Motor neuron (in vitro differentiated cells): ENCODE measurements at regions not wholly inside any gene's neighbourhood (a gene's known extent, or its start where the extent isn't known, plus 50 kb on each side); places are given as distances from the start of the nearest gene placed in this dataset.
A peak's percentile ranks its signal among the peaks of the same experiment; 100 is the strongest.

Experiments
- ATAC-seq, 8 experiments: fragments of 200-7000 bp; cut with Tn5 transposase; replicated peaks in 6 of 8; 2 replicates each; pipeline ENCODE4 v1.8.0; 2021; ENCODE audit warnings: mild to moderate bottlenecking in 8 of 8, moderate library complexity in 8 of 8
- H3K27ac ChIP-seq, 2 donors: fragments of 250-450 bp; sonication (Bioruptor Pico); 2 replicates each; pipeline ENCODE4 v1.9.0; 2021; ENCODE audit warnings: antibody characterized with exemption in 2 of 2, mild to moderate bottlenecking in 2 of 2, moderate library complexity in 1 of 2
- H3K4me1 ChIP-seq, 2 donors: fragments of 250-450 bp; sonication (Bioruptor Pico); replicated peaks in 1 of 2; 2 replicates each; pipeline ENCODE4 v1.6.1; 2021; ENCODE audit warnings: antibody characterized with exemption in 2 of 2, mild to moderate bottlenecking in 2 of 2, moderate library complexity in 1 of 2
- H3K4me3 ChIP-seq, 5 donors: fragments of 250-450 bp; sonication (Bioruptor Pico); 2 replicates each; pipeline ENCODE4 v1.9.0; 2021; ENCODE audit warnings: antibody characterized with exemption in 5 of 5, mild to moderate bottlenecking in 5 of 5, moderate library complexity in 4 of 5
- WGBS, 10 experiments: fragments of 450-650 bp; shearing (Covaris generic); methylation state at CpG; one replicate each; pipeline ENCODE4 v1.0.0; 2022; 5-methylcytosine and 5-hydroxymethylcytosine counted together
- in situ Hi-C, 9 experiments: fragments of 400-800 bp; cut with MboI; loops; one replicate each; pipeline ENCODE4 v1.15.0; 2021; ENCODE audit warnings: low sequenced_read_pairs in 9 of 9, low pct_unique_long_range_greater_than_20kb in 2 of 9; ENCODE audit not compliant: unreplicated experiment in 9 of 9

DNA sequence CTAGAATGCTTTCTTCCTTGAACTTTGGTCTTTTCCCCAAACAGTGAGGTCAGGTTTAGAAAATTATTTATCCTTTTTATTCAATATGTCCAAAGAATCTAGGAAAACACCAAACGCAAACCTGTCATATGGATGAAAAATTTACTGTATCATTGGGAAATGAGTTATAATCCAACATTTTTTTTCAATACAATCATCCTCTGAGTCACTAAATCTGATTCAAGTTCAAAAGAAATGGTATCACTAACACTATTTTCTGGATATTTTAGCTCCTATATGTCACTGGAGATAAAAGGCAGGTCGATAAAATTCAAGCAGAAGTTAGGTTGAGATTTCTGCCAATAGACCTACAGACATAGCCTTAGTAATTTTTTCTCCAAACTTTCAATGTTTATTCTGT, 591.6 kb upstream of the AGTR1 start:
- H3K4me3 ChIP-seq: no peak overlapping the region
- no peak for ATAC-seq
- H3K27ac ChIP-seq: no peak overlapping the region
- H3K4me1 ChIP-seq: no peaks in the 10 kb centered on the region
- WGBS, 10 experiments: 50 to 100% (median 97%) methylated on average over 1 to 2 of the region's 2 CpGs
- in situ Hi-C loops: no loop called here

DNA sequence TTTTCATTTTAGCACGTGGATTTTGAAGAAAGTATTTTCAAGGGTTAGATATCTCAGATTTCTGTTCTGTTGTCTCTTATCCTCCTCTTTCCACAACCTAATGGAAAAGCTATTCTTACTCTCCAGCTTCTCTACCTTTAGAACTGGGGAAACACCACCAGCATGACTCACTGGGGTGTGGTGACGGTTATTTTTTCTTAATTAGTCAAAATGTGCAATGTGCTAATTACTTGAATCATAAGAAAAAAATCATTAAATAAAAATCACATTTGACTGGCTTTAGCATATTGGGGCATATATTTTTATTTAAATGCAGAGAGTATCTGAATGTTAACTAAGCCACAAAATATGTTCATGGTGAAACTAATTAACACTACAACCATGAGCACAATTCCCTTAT, 570.7 kb upstream of the AGTR1 start:
- H3K4me1 ChIP-seq: no peaks in the 10 kb centered on the region
- WGBS, 10 experiments: 0 to 100% (median 46%) methylated on average over 1 to 2 of the region's 2 CpGs; no CpG with 5 or more reads in 2 of the 10 experiments
- ATAC-seq: peak in 3 of 8 experiments; percentile 25 to 81 (median 57)
- in situ Hi-C loops: no loop called here
- H3K27ac ChIP-seq: no peak overlapping the region
- no peak overlapping the region for H3K4me3 ChIP-seq

DNA sequence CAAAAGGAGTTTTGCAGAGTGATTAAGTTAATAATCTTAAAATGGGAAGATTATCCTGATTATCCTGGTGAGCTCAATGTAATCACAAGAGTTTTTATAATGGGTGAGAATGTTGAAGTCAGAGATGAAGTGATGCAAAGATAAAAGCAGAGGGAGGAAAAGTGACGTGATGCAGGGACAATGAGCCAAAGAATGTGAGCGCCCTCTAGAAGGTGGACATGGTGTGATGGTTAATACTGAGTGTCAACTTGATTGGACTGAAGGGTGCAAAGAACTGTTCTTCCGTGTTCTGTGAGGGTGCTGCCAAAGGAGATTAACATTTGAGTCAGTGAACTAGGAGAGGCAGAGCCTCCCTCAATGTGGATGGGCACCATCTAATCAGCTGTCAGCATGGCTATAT, 569.6 kb upstream of the AGTR1 start:
- ATAC-seq: no peak
- WGBS, 10 experiments: 49 to 100% (median 81%) methylated on average over 1 to 3 of the region's 3 CpGs
- Histone ChIP-seq H3K27ac (no peak overlapping the region), H3K4me3 (no peak overlapping the region), H3K4me1 (no peaks in the 10 kb centered on the region)
- in situ Hi-C loops: no loop called here

DNA sequence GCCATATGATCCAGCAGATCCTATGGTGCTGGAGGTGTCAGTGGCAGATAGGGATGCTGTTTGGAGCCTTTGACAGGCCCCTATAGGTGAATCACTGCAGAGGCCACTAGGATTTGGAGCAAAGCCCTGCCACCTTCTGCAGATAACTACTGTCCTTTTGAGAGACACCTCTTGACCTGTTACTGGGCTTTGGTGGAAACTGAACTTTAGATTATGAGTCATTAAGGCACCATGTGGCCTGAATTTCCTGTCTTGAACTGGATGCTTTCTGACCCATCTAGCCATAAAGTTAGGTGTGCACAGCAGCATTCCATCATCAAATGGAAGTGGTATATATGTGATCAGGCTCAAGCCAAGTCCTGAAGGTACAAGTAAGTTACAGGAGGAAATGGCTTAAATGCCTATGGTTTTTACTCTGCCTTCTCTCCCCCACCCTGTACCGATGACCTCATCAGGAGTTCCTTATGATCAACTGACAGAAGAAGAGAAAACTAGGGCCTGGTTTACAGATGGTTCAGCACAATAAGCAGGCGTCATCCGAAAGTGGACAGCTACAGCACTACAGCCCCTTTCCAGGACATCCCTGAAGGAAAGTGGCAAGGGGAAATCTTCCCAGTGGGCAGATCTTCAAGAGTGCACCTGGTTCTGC, 565.6 kb upstream of the AGTR1 start:
- no peak overlapping the region for H3K27ac ChIP-seq
- H3K4me1 ChIP-seq: no peaks in the 10 kb centered on the region
- in situ Hi-C loops: no loop called here
- no peak overlapping the region for H3K4me3 ChIP-seq
- WGBS, 10 experiments: 43 to 100% (median 87%) methylated on average over 1 to 3 of the region's 3 CpGs; no CpG with 5 or more reads in 5 of the 10 experiments
- peak in 1 of 8 experiments; percentile 51 for ATAC-seq

DNA sequence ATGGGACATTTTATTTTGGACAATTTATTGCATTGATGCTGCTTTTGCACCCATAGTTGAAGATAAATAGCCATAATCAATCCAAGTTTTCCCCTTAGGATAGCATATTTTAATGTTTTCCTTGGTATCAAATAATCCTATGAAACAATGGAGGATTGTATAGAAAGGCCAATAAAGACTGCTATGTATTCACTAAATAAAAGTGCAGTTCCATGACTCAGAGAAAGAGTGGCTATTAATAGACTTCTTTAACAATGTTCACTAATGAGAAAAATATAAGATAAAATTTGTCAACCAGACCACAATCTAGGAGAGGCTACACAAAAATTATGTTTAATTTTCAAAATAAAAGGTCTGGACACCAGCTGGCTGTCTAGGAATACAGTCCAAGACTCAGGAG, 560.9 kb upstream of the AGTR1 start:
- in situ Hi-C loops: no loop called here
- no peak for ATAC-seq

DNA sequence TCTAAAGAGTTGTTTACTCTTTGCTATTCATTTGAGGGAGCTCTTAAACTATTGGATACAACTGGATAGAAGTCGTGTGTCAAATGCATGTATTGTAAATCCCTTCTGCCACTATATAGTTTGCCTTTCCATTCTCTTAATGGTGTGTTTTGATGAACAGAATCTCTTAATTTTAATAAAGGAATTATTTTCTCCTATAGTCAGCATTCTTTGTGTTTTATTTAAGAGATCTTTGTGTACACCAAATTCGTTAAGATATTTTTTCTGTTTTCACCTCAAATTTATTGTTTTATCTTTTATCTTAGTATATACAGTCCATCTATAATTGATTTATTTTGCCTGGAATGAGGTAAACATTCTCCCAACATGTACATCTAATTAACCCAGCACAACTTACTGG, 551.5 kb upstream of the AGTR1 start:
- H3K4me3 ChIP-seq: no peak overlapping the region
- no peaks in the 10 kb centered on the region for H3K4me1 ChIP-seq
- ATAC-seq: no peak
- H3K27ac ChIP-seq: no peak overlapping the region
- WGBS, 10 experiments: 12 to 90% (median 79%) methylated on average over 1 to 2 of the region's 2 CpGs
- in situ Hi-C loops: no loop called here

More for the DNA sequence above, 560.9 kb upstream of the AGTR1 start:
- Histone ChIP-seq H3K4me3 (no peak overlapping the region), H3K4me1 (no peaks in the 10 kb centered on the region), H3K27ac (no peak overlapping the region)

DNA sequence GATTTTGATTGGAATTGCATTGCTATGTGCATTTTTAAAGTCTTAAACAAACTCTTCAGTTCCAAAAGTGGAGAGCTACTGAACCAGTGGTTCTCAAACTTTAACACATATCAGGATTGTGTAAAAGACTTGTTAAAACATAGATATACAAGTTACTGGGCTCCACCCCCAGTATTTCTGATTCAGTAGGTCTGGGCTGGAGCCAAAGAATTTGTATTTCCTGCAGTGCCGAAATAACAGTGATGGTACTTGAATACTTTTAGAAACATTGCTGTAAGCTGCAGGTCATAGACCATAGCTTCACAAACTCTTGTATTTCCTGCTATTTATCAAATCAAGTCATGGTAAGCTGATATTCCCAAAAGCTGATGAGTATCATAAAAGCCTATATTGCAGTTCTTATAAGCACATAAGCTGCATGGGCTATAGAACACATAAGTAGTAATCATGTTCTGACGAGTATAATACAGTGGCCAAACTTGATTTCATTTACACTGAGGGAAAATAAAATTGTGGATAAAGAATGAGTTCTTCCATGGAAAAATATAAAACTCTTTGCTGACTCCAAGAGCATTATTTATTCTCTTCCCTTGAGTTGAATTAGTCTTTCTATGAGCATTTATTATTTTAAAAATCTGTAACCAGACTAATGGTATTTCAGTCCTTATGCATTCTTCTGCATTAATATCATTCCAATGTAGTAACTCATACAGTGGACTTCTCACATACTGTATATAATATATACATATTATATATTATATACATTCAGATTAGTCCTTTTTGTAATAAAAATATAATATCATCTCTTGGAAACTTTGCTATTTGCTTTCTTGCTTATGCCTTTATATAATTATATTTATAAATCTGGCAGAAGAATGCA, 550.5 kb upstream of the AGTR1 start:
- Histone ChIP-seq H3K4me3 (no peak overlapping the region), H3K4me1 (no peaks in the 10 kb centered on the region), H3K27ac (no peak overlapping the region)
- in situ Hi-C loops: no loop called here
- WGBS, 10 experiments: 35 to 100% (median 73%) methylated on average over 1 to 2 of the region's 2 CpGs; no CpG with 5 or more reads in 2 of the 10 experiments
- peak in 2 of 8 experiments; percentile 58 to 75 for ATAC-seq

DNA sequence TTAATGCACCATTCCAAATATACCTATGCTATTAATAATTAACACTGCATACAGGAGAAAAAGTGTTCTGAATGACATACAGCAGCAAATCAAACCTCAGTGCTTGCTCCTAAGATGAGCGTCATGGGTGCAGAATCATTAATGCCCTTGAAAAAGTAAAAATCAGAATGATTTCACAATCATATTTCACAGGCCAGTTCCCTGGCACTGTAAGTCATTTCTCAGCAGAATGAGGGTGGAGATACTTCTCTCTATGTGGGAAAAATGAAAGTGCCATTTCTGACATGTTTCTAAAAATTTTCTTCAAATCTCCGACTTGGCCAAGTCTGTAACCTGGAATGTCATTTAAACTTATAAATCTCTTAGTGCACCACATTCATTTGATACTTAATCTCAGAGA, 549.8 kb upstream of the AGTR1 start:
- WGBS, 10 experiments: 50 to 100% (median 89%) methylated on average over 1 to 2 of the region's 2 CpGs; no CpG with 5 or more reads in 1 of the 10 experiments
- peak in 2 of 8 experiments; percentile 36 to 51 for ATAC-seq
- H3K4me3 ChIP-seq: no peak overlapping the region
- H3K27ac ChIP-seq: no peak overlapping the region
- no peaks in the 10 kb centered on the region for H3K4me1 ChIP-seq
- in situ Hi-C loops: no loop called here

DNA sequence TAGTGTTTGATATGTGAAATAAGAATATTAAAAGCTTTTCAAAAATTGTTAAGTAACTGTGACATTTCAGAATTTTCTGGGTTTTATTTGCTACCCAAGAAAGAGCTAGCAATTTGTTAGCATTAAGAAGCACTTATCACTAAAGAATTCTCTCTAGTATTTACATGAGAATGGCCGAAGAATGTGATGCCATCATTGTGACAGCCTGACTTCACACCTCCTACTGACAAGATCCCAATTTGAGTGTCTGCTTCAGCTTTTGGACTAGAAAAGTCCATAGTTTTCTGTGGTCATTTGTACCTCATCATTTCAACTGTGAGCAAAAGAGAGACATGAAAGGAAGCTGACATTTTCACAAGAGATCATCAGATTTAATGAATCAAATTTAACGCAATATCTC, 548.1 kb upstream of the AGTR1 start:
- WGBS, 10 experiments: 69 to 100% (median 89%) methylated on average over 1 to 2 of the region's 2 CpGs; no CpG with 5 or more reads in 3 of the 10 experiments
- in situ Hi-C loops: no loop called here

DNA sequence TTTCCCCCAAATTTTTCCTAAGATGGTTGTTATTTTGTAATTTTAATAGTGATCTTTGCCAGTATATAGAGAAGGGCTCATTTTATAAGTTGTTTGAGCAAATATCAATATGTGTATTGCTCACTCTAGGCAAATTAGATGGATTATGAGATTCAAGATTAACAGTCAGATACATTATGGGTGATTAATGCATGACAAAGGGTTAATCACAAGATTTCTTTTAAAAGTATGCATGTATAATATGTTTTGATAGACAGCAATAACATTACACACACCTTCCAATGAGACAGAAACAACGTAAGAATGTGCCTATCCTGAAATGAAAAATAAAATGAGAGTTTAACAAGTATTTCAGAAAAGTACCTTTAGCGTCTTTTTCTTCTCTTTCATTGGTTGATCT, 547.6 kb upstream of the AGTR1 start:
- in situ Hi-C loops: no loop called here
- 26 to 100% (median 86%) methylated on average over 1 to 2 of the region's 2 CpGs for WGBS, 10 experiments
- Histone ChIP-seq H3K4me1 (no peaks in the 10 kb centered on the region), H3K4me3 (no peak overlapping the region), H3K27ac (no peak overlapping the region)
- ATAC-seq: no peak

More for the DNA sequence above, 548.1 kb upstream of the AGTR1 start:
- H3K4me3 ChIP-seq: no peak overlapping the region
- no peaks in the 10 kb centered on the region for H3K4me1 ChIP-seq
- no peak for ATAC-seq
- H3K27ac ChIP-seq: no peak overlapping the region

DNA sequence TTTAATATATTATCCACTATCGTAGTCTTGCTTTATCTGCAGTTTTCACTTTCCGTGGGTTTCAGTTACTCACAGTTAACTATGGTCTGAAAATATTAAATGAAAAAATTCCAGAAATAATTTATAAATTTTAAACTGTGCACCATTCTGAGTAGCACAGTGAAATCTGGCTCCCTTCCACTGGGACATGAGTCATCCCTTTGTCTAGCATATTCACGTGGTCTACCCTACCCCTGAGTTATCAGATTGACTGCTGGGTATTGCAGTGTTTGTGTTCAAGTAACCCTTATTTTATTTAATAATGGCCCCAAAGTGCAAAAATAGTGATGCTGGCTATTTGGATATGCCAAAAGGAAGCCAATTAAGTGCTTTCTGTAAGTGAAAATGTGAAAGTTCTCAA, 539.5 kb upstream of the AGTR1 start:
- Histone ChIP-seq H3K4me1 (no peaks in the 10 kb centered on the region), H3K4me3 (no peak overlapping the region), H3K27ac (no peak overlapping the region)
- 45 to 100% (median 85%) methylated on average over 1 to 3 of the region's 3 CpGs; no CpG with 5 or more reads in 1 of the 10 experiments for WGBS, 10 experiments
- in situ Hi-C loops: no loop called here
- ATAC-seq: peak in 4 of 8 experiments; percentile 37 to 77 (median 54)

DNA sequence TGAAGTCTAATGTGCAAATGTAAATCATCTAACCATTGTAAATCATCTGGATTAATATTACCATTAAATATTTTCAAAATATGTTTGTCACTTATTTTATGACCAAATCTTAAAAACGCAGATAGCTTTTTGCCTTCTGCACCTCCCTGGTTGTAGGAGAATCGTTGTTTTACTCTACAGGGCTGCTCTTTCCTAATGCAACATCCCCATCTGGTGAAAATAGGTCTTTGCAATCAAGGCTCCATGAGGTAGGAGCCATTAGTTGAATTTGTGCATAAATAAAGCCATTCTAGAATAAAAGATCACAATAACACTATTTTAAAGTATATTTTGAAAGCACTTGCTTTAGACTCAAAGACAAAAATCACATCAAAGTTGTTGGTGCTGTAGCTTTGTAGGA, 535.6 kb upstream of the AGTR1 start:
- WGBS, 10 experiments: 0 to 90% (median 35%) methylated on average over 1 to 2 of the region's 2 CpGs; no CpG with 5 or more reads in 2 of the 10 experiments
- Histone ChIP-seq H3K4me3 (no peak overlapping the region), H3K27ac (no peak overlapping the region), H3K4me1 (no peaks in the 10 kb centered on the region)
- peak in 2 of 8 experiments; percentile 51 to 69 for ATAC-seq
- in situ Hi-C loops: no loop called here

DNA sequence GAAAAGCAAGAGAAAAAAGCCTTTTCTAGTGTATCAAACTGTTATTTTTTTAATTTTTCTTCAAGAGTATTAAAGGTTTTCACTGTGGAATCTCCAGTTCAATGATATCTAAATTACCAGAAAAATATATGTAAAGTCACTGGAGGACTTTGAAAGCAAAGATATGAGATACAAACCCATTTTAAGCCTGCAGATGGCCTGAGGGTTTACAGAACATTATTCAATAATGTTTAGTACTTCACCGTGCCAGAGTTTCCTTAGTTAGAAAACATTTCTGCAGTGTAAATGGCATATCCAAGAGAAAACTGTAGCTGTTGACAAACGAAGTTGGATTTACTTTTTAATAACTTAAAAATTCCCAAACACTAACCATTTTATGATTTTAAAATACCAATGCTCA, 529.4 kb upstream of the AGTR1 start:
- Histone ChIP-seq H3K27ac (no peak overlapping the region), H3K4me3 (no peak overlapping the region), H3K4me1 (no peaks in the 10 kb centered on the region)
- ATAC-seq: peak in 2 of 8 experiments; percentile 45 to 58
- whole genome bisulfite sequencing, 10 experiments: 0 to 100% (median 75%) methylated on average over 1 to 2 of the region's 2 CpGs; no CpG with 5 or more reads in 1 of the 10 experiments
- in situ Hi-C loops: no loop called here
